ENCODE measurements at regions not wholly inside any gene's neighbourhood (a gene's known extent, or its start where the extent isn't known, plus 50 kb on each side); places are given as distances from the start of the nearest gene placed in this dataset.

- intact Hi-C loops (cut with DNase I) = no loop called here
- no peaks in the 10 kb centered on the region for H3K27me3 ChIP-seq
- no peak for ATAC-seq
- H3K36me3 ChIP-seq = no peaks in the 10 kb centered on the region
- no peaks in the 10 kb centered on the region for H3K4me1 ChIP-seq
- no peak for DNase-seq
- no peak for FAIRE-seq
- no peak for TF ChIP-seq CTCF (IDR thresholded peaks at IDR 0.05)
- H3K4me3 ChIP-seq = no peak overlapping the region
- H3K27ac ChIP-seq = no peak overlapping the region
- H3K9me3 ChIP-seq = no peaks in the 10 kb centered on the region
Measured at GRCh38 chr5:17839848-17840247, 205.6 kb downstream of the TAF11L14 start.

- no peak for TF ChIP-seq CTCF (IDR thresholded peaks at IDR 0.05)
- WGBS, 2 donors = 69 to 84% methylated on average over 2 of the region's 2 CpGs
- no peaks in the 10 kb centered on the region for H3K36me3 ChIP-seq
- no peak for DNase-seq
- FAIRE-seq = no peak
- intact Hi-C loops (cut with DNase I) = no loop called here
- no peaks in the 10 kb centered on the region for H3K4me1 ChIP-seq
- H3K4me3 ChIP-seq = no peak overlapping the region
- H3K27ac ChIP-seq = no peak overlapping the region
- no peaks in the 10 kb centered on the region for H3K9me3 ChIP-seq
- H3K27me3 ChIP-seq = no peaks in the 10 kb centered on the region
- ATAC-seq = no peak
Measured at GRCh38 chr5:17846496-17846895, 212.2 kb downstream of the TAF11L14 start.

- no peak for ATAC-seq
- Histone ChIP-seq H3K36me3 (no peaks in the 10 kb centered on the region), H3K27me3 (no peaks in the 10 kb centered on the region), H3K27ac (no peak overlapping the region), H3K4me1 (no peaks in the 10 kb centered on the region), H3K4me3 (no peak overlapping the region), H3K9me3 (no peaks in the 10 kb centered on the region)
- no peak for TF ChIP-seq CTCF (IDR thresholded peaks at IDR 0.05)
- intact Hi-C loops (cut with DNase I) = no loop called here
- 52 to 59% methylated on average over 2 of the region's 2 CpGs for WGBS, 2 donors
- no peak for DNase-seq
- no peak for FAIRE-seq
Measured at GRCh38 chr5:17847286-17847685, 213.0 kb downstream of the TAF11L14 start.

GRCh38 chr5:17852111-17852510 is 217.9 kb downstream of the TAF11L14 start:
- FAIRE-seq = no peak
- no peak overlapping the region for H3K4me3 ChIP-seq
- TF ChIP-seq CTCF (IDR thresholded peaks at IDR 0.05) = no peak
- no peak for ATAC-seq
- intact Hi-C loops (cut with DNase I) = no loop called here
- no peaks in the 10 kb centered on the region for H3K4me1 ChIP-seq
- H3K9me3 ChIP-seq = no peaks in the 10 kb centered on the region
- no peak for DNase-seq
- no peaks in the 10 kb centered on the region for H3K27me3 ChIP-seq
- no peaks in the 10 kb centered on the region for H3K36me3 ChIP-seq
- no peak overlapping the region for H3K27ac ChIP-seq

- Histone ChIP-seq H3K9me3 (no peaks in the 10 kb centered on the region), H3K27ac (no peak overlapping the region), H3K36me3 (no peaks in the 10 kb centered on the region), H3K27me3 (no peaks in the 10 kb centered on the region), H3K4me1 (no peaks in the 10 kb centered on the region), H3K4me3 (no peak overlapping the region)
- FAIRE-seq = no peak
- DNase-seq = no peak
- ATAC-seq = no peak
- 42 to 64% methylated on average over 3 of the region's 3 CpGs for WGBS, 2 donors
- no peak for TF ChIP-seq CTCF (IDR thresholded peaks at IDR 0.05)
- intact Hi-C loops (cut with DNase I) = no loop called here
Measured at GRCh38 chr5:17852740-17853139, 218.5 kb downstream of the TAF11L14 start.
